ENCODE measurements at regions not wholly inside any gene's neighbourhood (a gene's known extent, or its start where the extent isn't known, plus 50 kb on each side); places are given as distances from the start of the nearest gene placed in this dataset.

GRCh38 chr2:67848551-67849285 is 214.1 kb downstream of the C1D start:
- Histone ChIP-seq H3K27me3 (ENCODE audit: insufficient read depth, poor library complexity, severe bottlenecking) (no peaks in the 10 kb centered on the region), H3K4me1 (ENCODE audit: insufficient read depth, poor library complexity, severe bottlenecking) (peaks cover 3% of the 10 kb centered on the region)

DNA sequence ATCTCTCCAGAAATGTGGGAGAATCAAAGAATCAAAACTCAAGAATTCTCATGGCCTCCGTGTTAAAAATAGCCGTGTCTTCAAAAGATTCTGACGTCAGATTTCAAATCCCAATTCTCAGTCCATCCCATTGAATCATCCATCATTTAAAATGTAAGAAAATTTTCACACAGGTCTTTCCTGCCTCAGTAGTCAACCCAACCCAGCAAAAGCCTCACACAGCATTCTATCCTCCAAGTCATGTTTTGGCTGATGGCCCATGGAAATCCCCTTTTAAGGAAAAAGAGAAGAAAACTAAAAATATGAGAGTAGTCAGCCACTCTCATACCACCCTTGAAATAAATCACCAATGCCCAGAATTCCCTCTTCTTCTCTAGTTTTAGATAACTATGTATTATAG is 211.8 kb downstream of the C1D start:
- Histone ChIP-seq H3K4me3 (ENCODE audit: severe bottlenecking) (no peak overlapping the region), H3K27me3 (ENCODE audit: insufficient read depth, poor library complexity, severe bottlenecking) (no peaks in the 10 kb centered on the region), H3K9me3 (ENCODE audit: severe bottlenecking) (no peaks in the 10 kb centered on the region), H3K4me1 (ENCODE audit: insufficient read depth, poor library complexity, severe bottlenecking) (peaks cover 3% of the 10 kb centered on the region), H3K36me3 (ENCODE audit: low read depth) (no peaks in the 10 kb centered on the region), H3K27ac (ENCODE audit: poor library complexity, severe bottlenecking) (no peak overlapping the region)
- no peak for ATAC-seq (ENCODE audit: low read depth)
- TF ChIP-seq, protein P1, sequence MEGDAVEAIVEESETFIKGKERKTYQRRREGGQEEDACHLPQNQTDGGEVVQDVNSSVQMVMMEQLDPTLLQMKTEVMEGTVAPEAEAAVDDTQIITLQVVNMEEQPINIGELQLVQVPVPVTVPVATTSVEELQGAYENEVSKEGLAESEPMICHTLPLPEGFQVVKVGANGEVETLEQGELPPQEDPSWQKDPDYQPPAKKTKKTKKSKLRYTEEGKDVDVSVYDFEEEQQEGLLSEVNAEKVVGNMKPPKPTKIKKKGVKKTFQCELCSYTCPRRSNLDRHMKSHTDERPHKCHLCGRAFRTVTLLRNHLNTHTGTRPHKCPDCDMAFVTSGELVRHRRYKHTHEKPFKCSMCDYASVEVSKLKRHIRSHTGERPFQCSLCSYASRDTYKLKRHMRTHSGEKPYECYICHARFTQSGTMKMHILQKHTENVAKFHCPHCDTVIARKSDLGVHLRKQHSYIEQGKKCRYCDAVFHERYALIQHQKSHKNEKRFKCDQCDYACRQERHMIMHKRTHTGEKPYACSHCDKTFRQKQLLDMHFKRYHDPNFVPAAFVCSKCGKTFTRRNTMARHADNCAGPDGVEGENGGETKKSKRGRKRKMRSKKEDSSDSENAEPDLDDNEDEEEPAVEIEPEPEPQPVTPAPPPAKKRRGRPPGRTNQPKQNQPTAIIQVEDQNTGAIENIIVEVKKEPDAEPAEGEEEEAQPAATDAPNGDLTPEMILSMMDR (IDR thresholded peaks at IDR 0.05; ENCODE audit: poor library complexity, severe bottlenecking) = no peak
- DNase-seq (ENCODE audit: low spot score) = no peak

More at GRCh38 chr2:67848551-67849285, 214.1 kb downstream of the C1D start:
- TF ChIP-seq, protein P1 (IDR thresholded peaks at IDR 0.05; ENCODE audit: poor library complexity, severe bottlenecking) = no peak
- no peak for DNase-seq (ENCODE audit: low spot score)
- no peaks in the 10 kb centered on the region for H3K36me3 ChIP-seq (ENCODE audit: low read depth)
- no peak overlapping the region for H3K27ac ChIP-seq (ENCODE audit: poor library complexity, severe bottlenecking)
- H3K9me3 ChIP-seq (ENCODE audit: severe bottlenecking) = no peaks in the 10 kb centered on the region
- H3K4me3 ChIP-seq (ENCODE audit: severe bottlenecking) = no peak overlapping the region
- no peak for ATAC-seq (ENCODE audit: low read depth)

GRCh38 chr2:67851956-67852824 is 210.6 kb downstream of the C1D start:
- no peak overlapping the region for H3K27ac ChIP-seq (ENCODE audit: poor library complexity, severe bottlenecking)
- TF ChIP-seq, protein P1 (IDR thresholded peaks at IDR 0.05; ENCODE audit: poor library complexity, severe bottlenecking) = no peak
- no peaks in the 10 kb centered on the region for H3K9me3 ChIP-seq (ENCODE audit: severe bottlenecking)
- ATAC-seq (ENCODE audit: low read depth) = no peak
- no peak overlapping the region for H3K4me3 ChIP-seq (ENCODE audit: severe bottlenecking)
- no peaks in the 10 kb centered on the region for H3K4me1 ChIP-seq (ENCODE audit: insufficient read depth, poor library complexity, severe bottlenecking)
- no peaks in the 10 kb centered on the region for H3K36me3 ChIP-seq (ENCODE audit: low read depth)
- DNase-seq (ENCODE audit: low spot score) = no peak
- no peaks in the 10 kb centered on the region for H3K27me3 ChIP-seq (ENCODE audit: insufficient read depth, poor library complexity, severe bottlenecking)

DNA sequence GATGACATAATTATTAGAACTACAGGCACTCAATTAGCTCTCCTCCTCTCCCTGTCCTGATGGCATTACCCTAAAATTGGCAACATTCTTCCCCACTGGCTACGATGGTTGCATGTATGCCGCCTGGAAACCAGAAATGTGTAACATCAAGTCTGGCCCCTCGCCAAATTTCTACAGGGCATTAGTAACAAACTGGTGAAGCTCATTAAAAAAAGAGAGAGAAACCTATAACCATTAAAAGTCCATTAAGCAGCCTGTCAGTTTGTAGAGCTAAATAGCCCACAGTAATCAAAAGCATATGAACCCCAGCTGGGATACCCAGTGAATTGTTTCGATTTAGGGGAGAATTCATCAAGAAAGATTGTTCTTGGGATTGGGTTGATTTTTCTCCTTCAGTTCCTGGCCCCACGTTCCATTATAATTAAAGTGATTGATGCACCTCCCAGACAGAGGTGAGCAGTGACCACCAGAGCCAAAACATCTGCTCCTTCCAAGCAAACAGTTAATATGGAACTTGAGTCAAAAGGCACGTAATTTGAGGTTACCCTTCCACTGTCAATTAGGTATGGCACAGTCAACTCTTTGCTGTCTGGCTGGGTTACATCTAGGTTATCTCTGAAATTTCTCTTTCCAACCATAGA is 208.6 kb downstream of the C1D start:
- ATAC-seq (ENCODE audit: low read depth) (no peak), DNase-seq (ENCODE audit: low spot score) (no peak)
- Histone ChIP-seq H3K4me1 (ENCODE audit: insufficient read depth, poor library complexity, severe bottlenecking) (no peaks in the 10 kb centered on the region), H3K27me3 (ENCODE audit: insufficient read depth, poor library complexity, severe bottlenecking) (no peaks in the 10 kb centered on the region), H3K36me3 (ENCODE audit: low read depth) (no peaks in the 10 kb centered on the region), H3K9me3 (ENCODE audit: severe bottlenecking) (no peaks in the 10 kb centered on the region), H3K4me3 (ENCODE audit: severe bottlenecking) (no peak overlapping the region), H3K27ac (ENCODE audit: poor library complexity, severe bottlenecking) (no peak overlapping the region)
- TF ChIP-seq, protein P1 (IDR thresholded peaks at IDR 0.05; ENCODE audit: poor library complexity, severe bottlenecking) = no peak

All from RWPE2 (cell line).